HepG2 (cell line): ENCODE measurements at regions not wholly inside any gene's neighbourhood (a gene's known extent, or its start where the extent isn't known, plus 50 kb on each side); places are given as distances from the start of the nearest gene placed in this dataset.

Experiments
- NFE2L1 ChIP-seq: sonication (generic); formaldehyde crosslinking; IDR thresholded peaks from 2 replicates; pipeline ENCODE4 v1.4.0; 2020; ENCODE audit warnings: missing genetic modification reagents, mild to moderate bottlenecking, borderline replicate concordance
- POLR2AphosphoS5 ChIP-seq: IDR thresholded peaks from 2 replicates; pipeline ENCODE4 v1.6.1; 2012; ENCODE audit warnings: low read depth, low read length
- RFX5 ChIP-seq: IDR thresholded peaks from 2 replicates; pipeline ENCODE4 v1.6.1; 2011; ENCODE audit warnings: low read depth, low read length, improper control_type of control experiment
- SNAPC2 ChIP-seq: sonication (generic); formaldehyde crosslinking; IDR thresholded peaks from 2 replicates; pipeline ENCODE4 v1.8.1; 2022; ENCODE audit warnings: mild to moderate bottlenecking, missing genetic modification reagents
- SP2 ChIP-seq: sonication (generic); formaldehyde crosslinking; IDR thresholded peaks from 2 replicates; pipeline ENCODE4 v1.5.1; 2020; ENCODE audit warnings: mild to moderate bottlenecking, missing genetic modification reagents
- TEAD3 ChIP-seq: optimal IDR thresholded peaks from 2 replicates; pipeline ENCODE3; 2016; ENCODE audit warnings: borderline replicate concordance
- ZNF780A ChIP-seq: sonication (generic); formaldehyde crosslinking; IDR thresholded peaks from 2 replicates; pipeline ENCODE4 v1.8.0; 2022; ENCODE audit warnings: mild to moderate bottlenecking, missing genetic modification reagents, moderate library complexity
- ZNF841 ChIP-seq: sonication (generic); formaldehyde crosslinking; IDR thresholded peaks from 2 replicates; pipeline ENCODE4 v1.8.1; 2023; ENCODE audit warnings: missing genetic modification reagents, borderline replicate concordance
- TF ChIP-seq, protein P1 (sequence below): sonication (generic); formaldehyde crosslinking; IDR thresholded peaks from 2 replicates; pipeline ENCODE4 v1.5.0; 2020; ENCODE audit warnings: mild to moderate bottlenecking, missing genetic modification reagents, moderate library complexity
- TF ChIP-seq, protein P2 (sequence below): sonication (generic); formaldehyde crosslinking; IDR thresholded peaks from 2 replicates; pipeline ENCODE4 v1.8.1; 2022; ENCODE audit warnings: mild to moderate bottlenecking, missing genetic modification reagents
- TF ChIP-seq, protein P3 (sequence below): sonication (generic); formaldehyde crosslinking; IDR thresholded peaks from 2 replicates; pipeline ENCODE4 v1.4.0; 2020; ENCODE audit warnings: missing genetic modification reagents
- TF ChIP-seq, protein P4 (sequence below): IDR thresholded peaks from 2 replicates; pipeline ENCODE4 v1.6.1; 2012; ENCODE audit warnings: inconsistent platforms

DNA sequence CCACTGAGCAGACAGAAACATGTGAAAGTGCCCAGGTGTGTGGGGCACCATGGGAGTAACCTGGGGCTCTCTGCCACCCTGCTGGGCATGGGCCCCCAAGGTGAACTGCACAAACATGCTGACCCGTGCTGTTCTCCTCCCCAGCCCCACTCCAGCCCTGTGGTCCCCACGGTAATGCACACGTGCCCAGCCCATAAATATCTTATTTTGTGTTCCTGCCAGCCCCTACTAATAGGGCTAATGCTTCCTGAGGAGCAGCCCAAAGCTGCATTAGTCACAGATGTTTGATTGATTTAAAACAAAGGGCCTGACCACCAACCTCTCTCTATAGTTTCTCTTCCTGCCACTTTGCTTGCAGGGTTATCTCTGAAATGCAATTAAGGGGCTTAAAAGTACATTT, 95.4 kb downstream of the ABHD5 start:
- no peak for TF ChIP-seq TEAD3 (CRISPR knock-in tag)
- TF ChIP-seq, protein P1, sequence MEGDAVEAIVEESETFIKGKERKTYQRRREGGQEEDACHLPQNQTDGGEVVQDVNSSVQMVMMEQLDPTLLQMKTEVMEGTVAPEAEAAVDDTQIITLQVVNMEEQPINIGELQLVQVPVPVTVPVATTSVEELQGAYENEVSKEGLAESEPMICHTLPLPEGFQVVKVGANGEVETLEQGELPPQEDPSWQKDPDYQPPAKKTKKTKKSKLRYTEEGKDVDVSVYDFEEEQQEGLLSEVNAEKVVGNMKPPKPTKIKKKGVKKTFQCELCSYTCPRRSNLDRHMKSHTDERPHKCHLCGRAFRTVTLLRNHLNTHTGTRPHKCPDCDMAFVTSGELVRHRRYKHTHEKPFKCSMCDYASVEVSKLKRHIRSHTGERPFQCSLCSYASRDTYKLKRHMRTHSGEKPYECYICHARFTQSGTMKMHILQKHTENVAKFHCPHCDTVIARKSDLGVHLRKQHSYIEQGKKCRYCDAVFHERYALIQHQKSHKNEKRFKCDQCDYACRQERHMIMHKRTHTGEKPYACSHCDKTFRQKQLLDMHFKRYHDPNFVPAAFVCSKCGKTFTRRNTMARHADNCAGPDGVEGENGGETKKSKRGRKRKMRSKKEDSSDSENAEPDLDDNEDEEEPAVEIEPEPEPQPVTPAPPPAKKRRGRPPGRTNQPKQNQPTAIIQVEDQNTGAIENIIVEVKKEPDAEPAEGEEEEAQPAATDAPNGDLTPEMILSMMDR = no peak
- TF ChIP-seq ZNF841 (CRISPR knock-in tag) = no peak
- TF ChIP-seq SNAPC2 = no peak
- no peak for TF ChIP-seq POLR2AphosphoS5
- TF ChIP-seq ZNF780A (CRISPR knock-in tag) = no peak
- TF ChIP-seq NFE2L1 (CRISPR knock-in tag) = no peak
- no peak for TF ChIP-seq SP2 (CRISPR knock-in tag)
- no peak for TF ChIP-seq RFX5
- TF ChIP-seq, protein P2, sequence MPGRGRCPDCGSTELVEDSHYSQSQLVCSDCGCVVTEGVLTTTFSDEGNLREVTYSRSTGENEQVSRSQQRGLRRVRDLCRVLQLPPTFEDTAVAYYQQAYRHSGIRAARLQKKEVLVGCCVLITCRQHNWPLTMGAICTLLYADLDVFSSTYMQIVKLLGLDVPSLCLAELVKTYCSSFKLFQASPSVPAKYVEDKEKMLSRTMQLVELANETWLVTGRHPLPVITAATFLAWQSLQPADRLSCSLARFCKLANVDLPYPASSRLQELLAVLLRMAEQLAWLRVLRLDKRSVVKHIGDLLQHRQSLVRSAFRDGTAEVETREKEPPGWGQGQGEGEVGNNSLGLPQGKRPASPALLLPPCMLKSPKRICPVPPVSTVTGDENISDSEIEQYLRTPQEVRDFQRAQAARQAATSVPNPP (CRISPR knock-in tag) = no peak
- TF ChIP-seq, protein P3, sequence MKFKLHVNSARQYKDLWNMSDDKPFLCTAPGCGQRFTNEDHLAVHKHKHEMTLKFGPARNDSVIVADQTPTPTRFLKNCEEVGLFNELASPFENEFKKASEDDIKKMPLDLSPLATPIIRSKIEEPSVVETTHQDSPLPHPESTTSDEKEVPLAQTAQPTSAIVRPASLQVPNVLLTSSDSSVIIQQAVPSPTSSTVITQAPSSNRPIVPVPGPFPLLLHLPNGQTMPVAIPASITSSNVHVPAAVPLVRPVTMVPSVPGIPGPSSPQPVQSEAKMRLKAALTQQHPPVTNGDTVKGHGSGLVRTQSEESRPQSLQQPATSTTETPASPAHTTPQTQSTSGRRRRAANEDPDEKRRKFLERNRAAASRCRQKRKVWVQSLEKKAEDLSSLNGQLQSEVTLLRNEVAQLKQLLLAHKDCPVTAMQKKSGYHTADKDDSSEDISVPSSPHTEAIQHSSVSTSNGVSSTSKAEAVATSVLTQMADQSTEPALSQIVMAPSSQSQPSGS (CRISPR knock-in tag) = no peak
- TF ChIP-seq, protein P4, sequence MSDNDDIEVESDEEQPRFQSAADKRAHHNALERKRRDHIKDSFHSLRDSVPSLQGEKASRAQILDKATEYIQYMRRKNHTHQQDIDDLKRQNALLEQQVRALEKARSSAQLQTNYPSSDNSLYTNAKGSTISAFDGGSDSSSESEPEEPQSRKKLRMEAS = no peak
